ENCODE measurements at regions not wholly inside any gene's neighbourhood (a gene's known extent, or its start where the extent isn't known, plus 50 kb on each side); places are given as distances from the start of the nearest gene placed in this dataset.

GRCh38 chr12:4992871-4993270, 50.8 kb upstream of the KCNA5 start:
- Histone ChIP-seq H2BK5ac (ENCODE audit: low read length) (no peak overlapping the region), H3K4ac (ENCODE audit: low read length) (no peak overlapping the region), H3K36me3 (replicated peaks in 1 of 2; ENCODE audit: control insufficient read depth in 2 of 2, insufficient read depth in 2 of 2, low read length in 2 of 2) (no peaks in the 10 kb centered on the region), H2AK5ac (ENCODE audit: low read depth, low read length) (no peak overlapping the region), H3K14ac (ENCODE audit: low read length) (no peak overlapping the region), H2BK12ac (ENCODE audit: low read length) (no peak overlapping the region), H2BK120ac (ENCODE audit: low read depth, low read length) (no peak overlapping the region), H3K27ac (replicated peaks; ENCODE audit: low read length) (no peak overlapping the region), H2BK15ac (ENCODE audit: low read length) (no peak overlapping the region), H4K91ac (ENCODE audit: low read depth, low read length, poor library complexity) (no peak overlapping the region), H3K4me2 (ENCODE audit: insufficient read depth, low read length, poor library complexity, severe bottlenecking) (no peak overlapping the region), H3K9me3 (replicated peaks in 1 of 2; ENCODE audit: control insufficient read depth in 2 of 2, insufficient read depth in 1 of 2, low read depth in 1 of 2, low read length in 2 of 2) (no peaks in the 10 kb centered on the region), H4K8ac (ENCODE audit: low read depth, low read length) (no peak overlapping the region), H3K9ac (ENCODE audit: low read depth, low read length, poor library complexity) (no peak overlapping the region), H3K23ac (ENCODE audit: low read depth, low read length, poor library complexity) (no peak overlapping the region), H3K18ac (ENCODE audit: low read length) (no peak overlapping the region), H3K79me1 (ENCODE audit: low read depth, low read length) (no peaks in the 10 kb centered on the region), H3K27me3 (ENCODE audit: control insufficient read depth in 3 of 3, insufficient read depth in 3 of 3, low read depth in 1 of 3, low read length in 3 of 3) (peaks cover 0 to 9% (median 0%) of the 10 kb centered on the region in 3 experiments), H3K4me1 (ENCODE audit: control insufficient read depth in 2 of 2, insufficient read depth in 1 of 2, low read depth in 1 of 2, low read length in 2 of 2) (peaks cover 0 to 6% of the 10 kb centered on the region in 2 donors), H2AFZ (ENCODE audit: low read length) (no peak overlapping the region), H3K4me3 (ENCODE audit: low read length in 2 of 2) (no peak overlapping the region)
- no CpG with 5 or more reads among the region's 4 CpGs for WGBS, 2 donors (ENCODE audit: extremely low coverage in 2 of 2, insufficient read length in 2 of 2, insufficient replicate concordance in 1 of 2)
- DNase-seq (ENCODE audit: low spot score) = no peak

Data from neuronal stem cell (in vitro differentiated cells).